H1 (cell line): ENCODE measurements at regions not wholly inside any gene's neighbourhood (a gene's known extent, or its start where the extent isn't known, plus 50 kb on each side); places are given as distances from the start of the nearest gene placed in this dataset.

Source experiments
- BRCA1 ChIP-seq: IDR thresholded peaks from 2 replicates; pipeline ENCODE4 v1.6.1; 2012; ENCODE audit warnings: low read depth, low read length, improper control_type of control experiment
- CEBPB ChIP-seq: IDR thresholded peaks from 2 replicates; pipeline ENCODE4 v1.6.1; 2012; ENCODE audit warnings: low read depth, low read length
- EZH2 ChIP-seq: fragments of 200-600 bp; sonication (generic); IDR thresholded peaks from 2 replicates; pipeline ENCODE4 v1.7.1; 2012; ENCODE audit warnings: low read depth, mild to moderate bottlenecking, moderate library complexity, low read length, inconsistent platforms; ENCODE audit not compliant: severe bottlenecking
- NRF1 ChIP-seq: IDR thresholded peaks from 2 replicates; pipeline ENCODE4 v1.6.1; 2011; ENCODE audit warnings: mild to moderate bottlenecking, low read depth, low read length, improper control_type of control experiment
- POU5F1 ChIP-seq: IDR thresholded peaks from 2 replicates; pipeline ENCODE4 v1.6.1; 2011; ENCODE audit warnings: low read depth, mild to moderate bottlenecking, low read length, moderate library complexity
- RAD21 ChIP-seq, 2 experiments: IDR thresholded peaks in 1 of 2; conservative IDR thresholded peaks in 1 of 2; 2 replicates each; pipeline ENCODE4 v1.6.1; 2011; ENCODE audit warnings: low read depth in 2 of 2, low read length in 2 of 2, improper control_type of control experiment in 1 of 2, inconsistent platforms in 1 of 2, mild to moderate bottlenecking in 1 of 2, moderate library complexity in 1 of 2
- SP1 ChIP-seq: IDR thresholded peaks from 2 replicates; pipeline ENCODE4 v1.6.1; 2011; ENCODE audit warnings: low read depth, low read length
- TEAD4 ChIP-seq: IDR thresholded peaks from 2 replicates; pipeline ENCODE4 v1.6.1; 2012; ENCODE audit warnings: low read depth, low read length, inconsistent platforms, mixed read lengths

DNA sequence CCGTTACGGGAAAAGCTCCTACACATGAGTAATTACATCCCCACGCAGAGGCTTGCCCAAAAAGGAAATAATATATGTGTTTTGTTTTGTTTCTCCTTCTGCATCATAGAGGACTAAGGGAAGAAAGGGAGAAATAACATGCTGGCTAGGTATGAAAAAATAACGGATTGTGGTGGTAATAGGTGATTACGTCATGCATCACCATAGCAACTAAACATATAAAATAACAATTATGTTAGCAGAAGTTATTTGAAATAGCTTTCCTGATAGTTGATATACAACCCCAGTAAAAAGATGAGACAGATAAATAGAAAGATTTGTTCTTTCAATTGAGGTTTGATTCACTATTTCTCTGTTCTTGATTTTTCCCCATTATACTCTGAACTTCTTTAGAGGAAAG lies 518.0 kb downstream of the ZNF516 start (continued):
- no peak for TF ChIP-seq RAD21 (IDR thresholded peaks at IDR 0.05 in 1 of 2, conservative IDR thresholded peaks at IDR 0.05 in 1 of 2; ENCODE audit: low read depth in 2 of 2, low read length in 2 of 2)
- TF ChIP-seq EZH2 = no peak
- TF ChIP-seq BRCA1 = no peak
- TF ChIP-seq SP1 = no peak
- TF ChIP-seq POU5F1 = no peak
- TF ChIP-seq CEBPB = no peak
- TF ChIP-seq TEAD4 = no peak
- TF ChIP-seq NRF1 = no peak
